GM12873 (cell line): ENCODE measurements at regions not wholly inside any gene's neighbourhood (a gene's known extent, or its start where the extent isn't known, plus 50 kb on each side); places are given as distances from the start of the nearest gene placed in this dataset.

Experiments used
- CTCF ChIP-seq: IDR thresholded peaks from 2 replicates; pipeline ENCODE4 v1.5.1; 2012; ENCODE audit warnings: low read depth, mild to moderate bottlenecking, moderate library complexity, low read length, control low read depth; ENCODE audit not compliant: insufficient read depth; ENCODE audit errors: missing control alignments

DNA sequence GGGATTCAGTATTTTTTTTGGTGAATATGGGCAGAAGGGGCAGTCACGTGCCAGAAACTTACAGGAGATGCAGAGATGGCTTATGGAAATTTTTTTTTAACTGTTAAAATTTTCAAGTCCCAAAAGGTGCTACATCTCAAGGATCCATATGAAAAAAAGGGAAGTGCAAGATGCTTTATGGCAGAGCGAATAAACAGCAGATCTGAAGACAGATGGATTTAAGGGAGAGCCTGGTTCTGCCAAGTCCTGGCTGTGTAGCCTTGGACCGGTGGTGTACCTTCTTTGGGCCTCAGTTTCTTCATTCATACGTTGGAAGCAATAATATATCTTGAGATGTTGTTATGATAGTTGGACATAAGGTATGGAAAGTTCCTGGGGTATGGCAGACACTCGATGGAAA, 91.5 kb upstream of the ARRDC4 start:
- no peak for TF ChIP-seq CTCF

DNA sequence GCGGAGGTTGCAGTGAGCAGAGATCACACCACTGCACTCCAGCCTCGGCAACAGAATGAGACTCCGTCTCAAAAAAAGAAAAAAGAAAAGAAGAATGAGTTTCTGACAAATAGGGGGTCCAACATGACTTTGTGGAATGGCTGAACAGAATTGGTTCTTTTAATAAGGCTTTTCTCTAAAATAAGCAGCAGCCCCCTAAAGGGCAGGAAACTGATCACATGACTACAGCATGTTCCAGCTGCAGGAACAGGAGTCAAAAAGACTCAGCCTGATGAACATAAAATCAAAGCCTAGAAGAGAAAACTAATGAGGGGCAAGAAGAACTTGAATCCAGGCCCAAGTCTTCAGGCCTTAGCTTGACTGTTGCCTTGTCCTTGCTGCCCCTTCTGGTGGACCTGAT, 89.7 kb upstream of the ARRDC4 start:
- no peak for TF ChIP-seq CTCF

DNA sequence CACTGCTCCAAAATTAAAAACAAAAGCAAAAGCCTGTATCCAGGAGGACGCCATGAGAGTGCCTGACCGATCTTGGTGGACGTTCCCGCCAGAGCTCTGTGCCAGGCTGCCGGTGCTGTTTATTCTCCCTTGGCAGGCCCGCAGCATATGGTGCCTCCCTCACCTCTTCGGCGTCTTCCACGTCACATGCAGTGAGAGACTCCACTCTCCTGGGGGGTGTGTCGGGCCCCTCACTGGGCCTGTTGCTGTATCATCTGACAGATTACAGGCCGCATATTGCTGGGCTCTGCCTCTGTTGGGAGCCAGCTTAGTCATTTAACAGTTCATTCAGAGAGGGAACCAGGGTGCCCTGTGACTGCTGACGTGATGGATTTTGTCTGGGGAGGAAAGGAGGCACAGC, 86.4 kb upstream of the ARRDC4 start:
- no peak for TF ChIP-seq CTCF

GRCh38 chr15:97875025-97875512, 85.4 kb upstream of the ARRDC4 start:
- no peak for TF ChIP-seq CTCF

GRCh38 chr15:97875513-97876280, 84.8 kb upstream of the ARRDC4 start:
- no peak for TF ChIP-seq CTCF

DNA sequence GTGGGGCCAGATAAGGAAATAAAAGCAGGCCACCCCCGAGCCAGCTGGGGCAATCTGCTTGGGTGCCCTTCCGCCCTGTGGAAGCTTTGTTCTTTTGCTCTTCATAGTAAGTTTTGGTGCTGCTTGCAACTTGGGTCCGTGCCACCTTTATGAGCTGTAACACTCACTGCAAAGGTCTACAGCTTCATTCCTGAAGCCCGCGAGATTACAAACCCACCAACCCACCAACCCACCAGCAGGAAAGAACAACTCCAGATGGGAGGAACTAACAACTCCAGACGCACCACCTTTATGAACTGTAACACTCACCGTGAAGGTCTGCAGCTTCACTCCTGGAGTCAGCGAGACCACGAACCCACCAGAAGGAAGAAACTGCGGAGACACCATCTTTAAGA, 84.2 kb upstream of the ARRDC4 start:
- no peak for TF ChIP-seq CTCF

DNA sequence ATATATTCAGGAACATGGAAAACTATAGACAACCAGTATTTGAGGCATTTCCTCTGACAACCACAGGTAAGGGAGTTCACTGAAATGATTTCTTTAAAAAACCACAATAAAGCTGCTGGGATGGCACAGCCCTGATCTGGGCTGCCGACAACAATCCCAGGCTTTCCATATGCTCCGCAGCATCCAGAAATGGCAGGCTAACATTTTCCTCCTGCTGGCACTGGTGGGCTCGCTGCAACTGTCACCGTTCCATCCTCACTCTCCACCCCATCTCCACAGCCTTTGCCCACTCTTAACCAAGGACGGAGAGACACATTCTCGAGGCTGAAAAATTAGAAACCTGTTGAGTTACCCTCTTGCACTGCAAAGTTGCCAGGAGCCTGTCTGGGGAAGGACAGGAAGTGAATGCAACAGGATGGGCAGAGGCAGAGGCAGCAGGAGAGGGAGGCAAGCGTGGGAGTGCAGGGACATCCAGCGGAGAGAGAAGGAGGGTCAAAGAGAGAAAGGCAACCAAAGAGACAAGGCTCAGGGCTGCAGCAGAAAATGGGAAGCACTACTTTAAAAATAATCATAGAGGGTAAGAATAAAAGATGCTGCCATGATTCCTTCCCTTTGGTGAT, 79.0 kb upstream of the ARRDC4 start:
- TF ChIP-seq CTCF, result no peak
